CD4-positive, alpha-beta memory T cell (primary cell): ENCODE measurements at regions not wholly inside any gene's neighbourhood (a gene's known extent, or its start where the extent isn't known, plus 50 kb on each side); places are given as distances from the start of the nearest gene placed in this dataset.

Experiments used
- CTCF ChIA-PET: fragments of 350-600 bp; sonication (Branson Sonifier 250); formaldehyde crosslinking; loops from one replicate; lab custom pipeline; 2021; ENCODE audit warnings: inconsistent platforms; ENCODE audit not compliant: partially characterized antibody; lab: Charles Lee
- POLR2A ChIA-PET: fragments of 350-600 bp; sonication (Branson Sonifier 250); formaldehyde crosslinking; loops from one replicate; lab custom pipeline; 2021; ENCODE audit not compliant: partially characterized antibody; lab: Charles Lee
- DNase-seq, 5 donors: peaks; one replicate each; pipeline versions ENCODE4 v3.0.0 to v3.0.0-alpha.2; 2020 to 2022; ENCODE audit warnings: mixed read lengths in 1 of 5
- H3K27ac ChIP-seq: one replicate; pipeline ENCODE4 v1.7.0; 2013; ENCODE audit warnings: low read depth, low read length
- H3K27me3 ChIP-seq: 2 replicates; pipeline ENCODE4 v1.7.0; 2013; ENCODE audit warnings: mild to moderate bottlenecking, low read length, moderate library complexity; ENCODE audit not compliant: insufficient read depth
- H3K36me3 ChIP-seq: 2 replicates; pipeline ENCODE4 v1.7.0; 2013; ENCODE audit warnings: mild to moderate bottlenecking, low read length, moderate library complexity; ENCODE audit not compliant: insufficient read depth
- H3K4me1 ChIP-seq: 2 replicates; pipeline ENCODE4 v1.7.0; 2013; ENCODE audit warnings: mild to moderate bottlenecking, low read length, moderate library complexity; ENCODE audit not compliant: insufficient read depth
- H3K4me3 ChIP-seq, 2 donors: one replicate each; pipeline ENCODE4 v1.7.0; 2013; ENCODE audit warnings: low read length in 2 of 2, mild to moderate bottlenecking in 1 of 2
- H3K9me3 ChIP-seq, 2 donors: one replicate each; pipeline ENCODE4 v1.7.0; 2013; ENCODE audit warnings: low read length in 2 of 2, control low read depth in 1 of 2; ENCODE audit not compliant: control insufficient read depth in 1 of 2
- H3K27ac Mint-ChIP-seq, 7 donors: one replicate each; pipeline ENCODE4 v1.8.0; 2020 to 2021; ENCODE audit warnings: mixed read lengths in 7 of 7, mild to moderate bottlenecking in 6 of 7, inconsistent platforms in 3 of 7, moderate library complexity in 3 of 7
- H3K27me3 Mint-ChIP-seq, 2 donors: one replicate each; pipeline ENCODE4 v1.8.0; 2020 to 2021; ENCODE audit warnings: mixed read lengths in 2 of 2
- H3K36me3 Mint-ChIP-seq, 2 donors: one replicate each; pipeline ENCODE4 v1.8.0; 2020 to 2021; ENCODE audit warnings: mixed read lengths in 2 of 2, inconsistent platforms in 1 of 2, mild to moderate bottlenecking in 1 of 2
- H3K4me1 Mint-ChIP-seq, 4 donors: one replicate each; pipeline ENCODE4 v1.8.0; 2020 to 2021; ENCODE audit warnings: mixed read lengths in 4 of 4, mild to moderate bottlenecking in 1 of 4
- H3K4me3 Mint-ChIP-seq, 8 donors: one replicate each; pipeline ENCODE4 v1.8.0; 2020 to 2021; ENCODE audit warnings: mixed read lengths in 8 of 8, mild to moderate bottlenecking in 7 of 8, moderate library complexity in 6 of 8, inconsistent platforms in 3 of 8
- H3K9me3 Mint-ChIP-seq, 8 donors: one replicate each; pipeline ENCODE4 v1.8.0; 2020 to 2021; ENCODE audit warnings: mixed read lengths in 8 of 8, mild to moderate bottlenecking in 5 of 8, inconsistent platforms in 3 of 8, moderate library complexity in 1 of 8
- intact Hi-C: fragments of 100-400 bp; cut with micrococcal nuclease; formaldehyde crosslinking; loops from one replicate; pipeline ENCODE4 v1.15.1; 2023

DNA sequence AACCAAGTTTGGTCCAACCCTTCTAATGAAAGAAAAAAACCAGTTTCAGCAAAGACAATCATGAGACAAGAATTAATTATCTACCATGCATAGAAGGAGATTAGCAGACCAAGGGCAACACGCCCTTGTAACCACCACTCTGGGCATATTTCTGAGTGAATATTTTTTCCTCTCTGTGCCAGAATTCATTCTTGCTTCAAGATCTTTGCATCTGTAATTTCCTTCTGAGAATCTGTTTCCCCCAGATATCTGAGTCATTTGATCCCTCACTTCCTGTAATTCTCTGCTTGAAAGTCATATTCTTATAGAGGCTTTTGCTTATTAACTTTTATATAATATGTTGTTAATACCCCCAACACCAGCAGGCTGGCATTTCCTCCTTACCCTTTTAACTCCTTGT lies 243.7 kb downstream of the SLC16A7 start:
- Mint-ChIP-seq H3K27ac (no peak overlapping the region), H3K36me3 (no peaks in the 10 kb centered on the region), H3K27me3 (peaks cover 6 to 9% of the 10 kb centered on the region in 2 donors), H3K4me1 (no peaks in the 10 kb centered on the region), H3K9me3 (peaks cover 0 to 3% (median 0%) of the 10 kb centered on the region in 8 donors), H3K4me3 (no peak overlapping the region)
- Histone ChIP-seq H3K27ac (no peak overlapping the region), H3K36me3 (no peaks in the 10 kb centered on the region), H3K27me3 (no peaks in the 10 kb centered on the region), H3K9me3 (no peaks in the 10 kb centered on the region), H3K4me3 (no peak overlapping the region), H3K4me1 (no peaks in the 10 kb centered on the region)
- ChIA-PET CTCF (interaction anchor here (1.9 kb wide), 1 partner anchor 10 kb away, joined by 6 read pairs; no protein-coding TSS in a partner anchor), POLR2A (no interaction called here)
- intact Hi-C loops, result no loop called here
- DNase-seq, result no peak

DNA sequence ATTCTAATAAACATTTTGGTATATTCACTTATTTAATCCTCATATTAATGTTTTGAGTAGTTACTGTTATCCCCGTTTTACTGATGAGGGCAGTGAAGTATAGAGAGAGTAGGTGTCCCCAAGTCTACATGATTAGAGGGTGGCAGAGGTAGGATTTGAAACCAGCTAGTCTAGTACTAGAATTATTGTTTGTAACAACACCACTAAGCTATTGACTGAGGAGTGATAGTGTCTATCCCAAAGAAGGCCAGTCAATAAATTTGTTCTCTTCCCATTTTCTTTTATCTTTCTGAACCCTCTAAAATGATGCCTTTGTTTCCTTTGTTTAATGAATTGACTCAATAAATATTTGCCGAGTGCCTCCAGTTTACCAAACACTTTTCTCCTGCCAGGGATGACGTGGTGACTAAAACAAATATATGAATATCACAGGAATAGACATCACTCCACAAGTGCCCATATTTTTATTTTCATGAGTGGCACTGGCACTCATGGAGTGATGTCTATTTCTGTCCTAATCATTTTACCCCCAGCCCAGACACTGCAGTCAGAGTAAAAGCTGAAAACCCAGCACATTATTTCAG lies 247.5 kb downstream of the SLC16A7 start:
- no peaks in the 10 kb centered on the region for H3K36me3 ChIP-seq
- H3K27me3 ChIP-seq, result no peaks in the 10 kb centered on the region
- Mint-ChIP-seq H3K27me3 (peaks cover 8 to 9% of the 10 kb centered on the region in 2 donors), H3K27ac (no peak overlapping the region), H3K4me3 (no peak overlapping the region), H3K36me3 (no peaks in the 10 kb centered on the region), H3K4me1 (peaks cover 0 to 1% (median 0%) of the 10 kb centered on the region in 4 donors), H3K9me3 (peaks cover 0 to 3% (median 0%) of the 10 kb centered on the region in 8 donors)
- no peaks in the 10 kb centered on the region for H3K4me1 ChIP-seq
- H3K27ac ChIP-seq, result no peak overlapping the region
- no peak overlapping the region for H3K4me3 ChIP-seq
- ChIA-PET POLR2A (no interaction called here), CTCF (interaction anchor here (1.0 to 1.1 kb wide), 2 partner anchors 8 to 9 kb away, joined by 3 read pairs; no protein-coding TSS in a partner anchor)
- no peaks in the 10 kb centered on the region for H3K9me3 ChIP-seq
- DNase-seq, result no peak
- intact Hi-C loops, result no loop called here

DNA sequence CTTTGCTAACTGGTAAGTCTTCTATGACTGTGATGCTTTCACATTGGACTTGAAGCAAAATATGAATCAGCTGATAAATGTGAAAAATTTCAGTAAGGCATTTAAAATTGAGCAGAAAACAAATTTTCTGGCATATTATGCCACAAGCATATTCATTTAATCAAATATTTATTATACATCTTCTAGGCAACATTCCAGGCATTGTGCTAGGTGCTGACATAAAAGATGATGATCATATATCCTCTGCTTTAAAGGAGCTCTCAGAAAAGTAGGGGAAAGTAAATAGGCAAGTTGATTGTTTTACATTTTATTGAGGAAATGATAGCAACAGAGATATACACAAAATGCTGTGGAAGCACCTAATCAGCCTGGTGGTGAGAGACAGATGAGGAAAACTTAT lies 248.9 kb downstream of the SLC16A7 start:
- H3K27me3 Mint-ChIP-seq, result peaks cover 7 to 8% of the 10 kb centered on the region in 2 donors
- no peaks in the 10 kb centered on the region for H3K27me3 ChIP-seq
- H3K9me3 Mint-ChIP-seq, result peaks cover 0 to 3% (median 0%) of the 10 kb centered on the region in 8 donors
- no peaks in the 10 kb centered on the region for H3K4me1 ChIP-seq
- ChIA-PET POLR2A (no interaction called here), CTCF (interaction anchor here (1.0 kb wide), 1 partner anchor 9 kb away, joined by 3 read pairs; no protein-coding TSS in a partner anchor)
- H3K27ac Mint-ChIP-seq, result no peak overlapping the region
- no peak overlapping the region for H3K4me3 ChIP-seq
- H3K9me3 ChIP-seq, result no peaks in the 10 kb centered on the region
- no peak overlapping the region for H3K4me3 Mint-ChIP-seq
- no peaks in the 10 kb centered on the region for H3K36me3 ChIP-seq
- H3K4me1 Mint-ChIP-seq, result peaks cover 0 to 1% (median 0%) of the 10 kb centered on the region in 4 donors
- DNase-seq, result no peak
- H3K36me3 Mint-ChIP-seq, result no peaks in the 10 kb centered on the region
- no peak overlapping the region for H3K27ac ChIP-seq
- intact Hi-C loops, result no loop called here

DNA sequence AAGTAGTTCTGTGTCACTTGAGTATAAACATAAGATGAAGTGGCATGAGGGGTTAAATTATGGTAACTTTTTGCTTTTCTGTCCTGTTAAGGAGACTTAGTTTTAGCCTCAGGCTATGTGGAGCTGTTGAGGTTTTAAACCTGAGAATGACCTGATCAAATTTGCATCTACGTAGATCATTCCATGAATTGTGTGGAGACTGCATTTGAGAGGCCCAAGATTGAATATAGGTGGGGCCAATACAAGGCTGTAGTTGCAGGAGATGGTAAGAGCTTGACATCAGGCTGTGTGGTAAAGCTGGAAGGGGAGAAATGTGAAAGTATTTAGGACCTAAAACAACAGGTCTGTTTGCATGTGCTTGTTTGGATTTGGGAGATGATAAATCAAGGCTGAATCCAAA lies 249.5 kb downstream of the SLC16A7 start:
- Mint-ChIP-seq H3K36me3 (no peaks in the 10 kb centered on the region), H3K27me3 (peaks cover 7 to 8% of the 10 kb centered on the region in 2 donors), H3K4me3 (no peak overlapping the region), H3K9me3 (peaks cover 0 to 4% (median 0%) of the 10 kb centered on the region in 8 donors), H3K27ac (no peak overlapping the region), H3K4me1 (peaks cover 0 to 1% (median 0%) of the 10 kb centered on the region in 4 donors)
- Histone ChIP-seq H3K4me1 (no peaks in the 10 kb centered on the region), H3K27me3 (no peaks in the 10 kb centered on the region), H3K9me3 (no peaks in the 10 kb centered on the region), H3K4me3 (no peak overlapping the region), H3K36me3 (no peaks in the 10 kb centered on the region), H3K27ac (no peak overlapping the region)
- intact Hi-C loops, result no loop called here
- ChIA-PET CTCF (no interaction called here), POLR2A (no interaction called here)
- DNase-seq, result no peak

DNA sequence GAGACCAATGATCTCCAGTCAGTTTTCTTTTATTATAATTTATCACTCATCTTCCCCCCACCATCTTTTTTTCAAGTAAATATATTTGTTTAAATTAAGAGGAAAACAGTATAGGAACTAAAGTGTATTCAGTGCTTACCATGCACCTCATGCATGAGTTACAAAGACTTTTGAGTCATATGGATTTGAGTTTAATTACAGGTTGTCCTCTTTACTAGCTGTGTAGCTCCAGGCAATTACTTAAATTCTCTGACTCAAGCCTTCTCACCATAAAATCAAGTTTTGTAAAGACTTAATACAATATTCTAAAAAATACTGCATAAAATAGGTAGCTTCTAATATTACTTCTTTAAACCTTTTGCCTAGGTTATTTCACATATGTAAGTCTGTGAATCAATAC lies 251.3 kb downstream of the SLC16A7 start:
- H3K27me3 Mint-ChIP-seq, result peaks cover 7 to 8% of the 10 kb centered on the region in 2 donors
- POLR2A ChIA-PET, result no interaction called here

DNA sequence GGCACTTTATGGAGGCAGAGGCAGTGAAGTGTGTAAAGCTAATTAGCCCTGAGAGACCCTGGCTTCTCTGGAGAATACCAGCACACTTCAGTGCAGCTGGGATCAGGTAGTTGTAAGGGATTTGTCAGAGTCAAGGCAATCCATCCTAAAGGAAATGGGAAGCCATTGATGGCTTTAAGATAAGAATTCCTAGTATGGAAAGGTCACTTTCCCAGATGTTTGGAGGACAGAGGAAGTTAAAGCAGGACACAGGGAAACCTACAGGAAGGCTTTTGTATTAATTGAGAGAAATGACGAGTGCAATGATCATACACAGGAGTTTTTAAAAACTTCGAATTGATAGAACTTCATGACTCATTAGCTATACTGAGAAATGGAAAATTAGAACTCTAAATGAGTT lies 254.4 kb downstream of the SLC16A7 start:
- H3K4me3 Mint-ChIP-seq, result no peak overlapping the region
- H3K4me3 ChIP-seq, result no peak overlapping the region
- H3K36me3 Mint-ChIP-seq, result no peaks in the 10 kb centered on the region
- H3K9me3 ChIP-seq, result no peaks in the 10 kb centered on the region
- no peaks in the 10 kb centered on the region for H3K4me1 ChIP-seq
- no peak for DNase-seq
- POLR2A ChIA-PET, result no interaction called here
- no peaks in the 10 kb centered on the region for H3K36me3 ChIP-seq
- peaks cover 0 to 6% (median 3%) of the 10 kb centered on the region in 8 donors for H3K9me3 Mint-ChIP-seq
- H3K27ac ChIP-seq, result no peak overlapping the region
- CTCF ChIA-PET, result no interaction called here
- peaks cover 0 to 1% (median 0%) of the 10 kb centered on the region in 4 donors for H3K4me1 Mint-ChIP-seq
- no peaks in the 10 kb centered on the region for H3K27me3 Mint-ChIP-seq
- intact Hi-C loops, result no loop called here
- H3K27ac Mint-ChIP-seq, result no peak overlapping the region
- no peaks in the 10 kb centered on the region for H3K27me3 ChIP-seq

More for the DNA sequence above, 251.3 kb downstream of the SLC16A7 start:
- CTCF ChIA-PET, result interaction anchor here (1.2 kb wide), 1 partner anchor 12 kb away, joined by 3 read pairs; no protein-coding TSS in a partner anchor
- H3K27ac ChIP-seq, result no peak overlapping the region
- no peak overlapping the region for H3K27ac Mint-ChIP-seq
- intact Hi-C loops, result no loop called here
- no peaks in the 10 kb centered on the region for H3K36me3 ChIP-seq
- H3K4me3 Mint-ChIP-seq, result no peak overlapping the region
- no peaks in the 10 kb centered on the region for H3K27me3 ChIP-seq
- no peak overlapping the region for H3K4me3 ChIP-seq
- peaks cover 0 to 4% (median 0%) of the 10 kb centered on the region in 8 donors for H3K9me3 Mint-ChIP-seq
- H3K9me3 ChIP-seq, result no peaks in the 10 kb centered on the region
- no peaks in the 10 kb centered on the region for H3K36me3 Mint-ChIP-seq
- H3K4me1 Mint-ChIP-seq, result peaks cover 0 to 1% (median 0%) of the 10 kb centered on the region in 4 donors
- no peaks in the 10 kb centered on the region for H3K4me1 ChIP-seq
- DNase-seq, result no peak

DNA sequence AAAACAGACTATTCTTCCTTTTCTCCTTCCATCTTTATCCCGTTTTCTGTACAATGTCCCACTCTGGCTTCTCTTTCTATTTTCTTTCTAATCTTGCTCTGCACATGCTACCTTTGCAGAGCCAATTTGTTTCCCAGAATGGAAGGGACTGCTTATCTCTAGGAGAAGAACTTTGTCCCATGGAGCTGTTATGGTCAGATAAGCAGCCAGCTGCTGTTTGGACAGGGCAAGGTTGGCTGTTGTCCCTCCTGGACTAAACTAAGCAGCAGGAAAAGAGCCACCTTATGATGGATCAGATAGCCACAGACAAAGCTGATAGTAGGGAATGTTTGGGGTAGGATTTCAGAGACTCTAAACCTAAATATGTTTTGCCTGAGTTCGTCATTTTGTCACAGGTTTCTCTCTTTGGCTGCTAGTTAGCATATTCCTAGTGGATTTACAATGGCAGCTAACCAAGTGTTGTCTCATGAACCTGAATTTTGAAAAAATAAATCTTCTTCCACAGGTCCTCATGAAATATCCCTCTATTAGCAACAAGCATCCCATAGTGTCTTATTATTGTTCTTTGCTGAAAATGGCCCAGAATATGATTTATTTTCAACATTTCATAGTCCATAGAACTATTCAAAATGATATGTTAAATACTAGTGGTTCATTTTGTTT lies 262.8 kb downstream of the SLC16A7 start:
- intact Hi-C loops, result no loop called here
- Mint-ChIP-seq H3K36me3 (no peaks in the 10 kb centered on the region), H3K27me3 (peaks cover 4 to 6% of the 10 kb centered on the region in 2 donors), H3K4me3 (no peak overlapping the region), H3K4me1 (no peaks in the 10 kb centered on the region), H3K27ac (no peak overlapping the region), H3K9me3 (peaks cover 0 to 17% (median 6%) of the 10 kb centered on the region in 8 donors)
- CTCF ChIA-PET, result no interaction called here
- Histone ChIP-seq H3K36me3 (no peaks in the 10 kb centered on the region), H3K4me1 (no peaks in the 10 kb centered on the region), H3K27me3 (no peaks in the 10 kb centered on the region), H3K9me3 (no peaks in the 10 kb centered on the region), H3K4me3 (no peak overlapping the region), H3K27ac (no peak overlapping the region)
- POLR2A ChIA-PET, result no interaction called here
- DNase-seq, result no peak
